Renal pelvis (tissue), 1 donor: ENCODE measurements at regions not wholly inside any gene's neighbourhood (a gene's known extent, or its start where the extent isn't known, plus 50 kb on each side); places are given as distances from the start of the nearest gene placed in this dataset.

ENCODE experiments used
- DNase-seq: peaks from one replicate; pipeline ENCODE4 v3.0.0-alpha.2; 2013

GRCh38 chr4:75110061-75110460 is 177.1 kb downstream of the PARM1 start:
- DNase-seq: no peak

GRCh38 chr4:75107755-75108612 is 175.1 kb downstream of the PARM1 start:
- peak; percentile 17 for DNase-seq

GRCh38 chr4:75102787-75103085 is 169.8 kb downstream of the PARM1 start:
- DNase-seq: no peak

- no peak for DNase-seq
These were observed 169.2 kb downstream of the PARM1 start for GRCh38 chr4:75101906-75102786.
